ENCODE measurements at regions not wholly inside any gene's neighbourhood (a gene's known extent, or its start where the extent isn't known, plus 50 kb on each side); places are given as distances from the start of the nearest gene placed in this dataset.

DNA sequence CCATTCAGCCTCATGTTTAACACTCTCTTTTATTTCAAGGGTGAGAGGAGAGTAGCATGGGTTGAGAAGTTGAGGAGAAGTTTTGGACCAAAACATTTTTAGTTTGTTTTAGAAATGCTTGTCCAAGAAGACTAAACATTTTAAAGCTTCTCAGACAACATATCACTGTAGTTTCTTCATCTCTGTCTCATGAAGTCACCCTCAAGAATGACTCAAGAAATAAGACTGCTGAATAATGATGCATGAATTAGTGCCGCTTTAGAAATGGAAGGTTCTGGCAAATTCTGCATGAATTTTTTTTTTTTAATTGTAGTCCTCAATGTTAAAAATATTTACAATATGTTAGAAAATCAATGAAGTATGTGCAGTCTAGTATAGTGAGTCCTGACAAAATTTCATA is 422.7 kb upstream of the ARGLU1 start:
- TF ChIP-seq CTCF (IDR thresholded peaks at IDR 0.05): no peak
- TF ChIP-seq POLR2A (IDR thresholded peaks at IDR 0.05): no peak
